ENCODE measurements at regions not wholly inside any gene's neighbourhood (a gene's known extent, or its start where the extent isn't known, plus 50 kb on each side); places are given as distances from the start of the nearest gene placed in this dataset.

GRCh38 chr1:56216218-56216617, 363.1 kb downstream of the PLPP3 start:
- Histone ChIP-seq H3K79me2 (ENCODE audit: low read length) (no peaks in the 10 kb centered on the region), H3K9me3 (ENCODE audit: low read length) (no peaks in the 10 kb centered on the region), H2AFZ (ENCODE audit: low read length) (no peak overlapping the region), H3K4me3 (ENCODE audit: low read length) (no peak overlapping the region), H3K4me2 (ENCODE audit: low read length) (no peak overlapping the region), H3K27ac (ENCODE audit: low read length) (no peak overlapping the region), H3K27me3 (ENCODE audit: low read length) (no peaks in the 10 kb centered on the region), H3K36me3 (ENCODE audit: low read depth, low read length) (no peaks in the 10 kb centered on the region), H3K9me2 (replicated peaks; ENCODE audit: low read length) (no peaks in the 10 kb centered on the region), H4K20me1 (ENCODE audit: low read length) (no peaks in the 10 kb centered on the region), H3K9ac (ENCODE audit: low read length) (no peak overlapping the region), H3K4me1 (ENCODE audit: insufficient read depth, low read length) (no peaks in the 10 kb centered on the region), H3F3A (ENCODE audit: low read length, unreplicated experiment) (no peaks in the 10 kb centered on the region)
- ChIA-PET POLR2A (ENCODE audit: unreplicated experiment) (no interaction called here), CTCF (no interaction called here)
- intact Hi-C loops (cut with micrococcal nuclease): no loop called here
- BruUV-seq (replicated peaks): no TSS peak
- TF ChIP-seq EZH2phosphoT487 (IDR thresholded peaks at IDR 0.05; ENCODE audit: borderline replicate concordance, low read length): no peak
- no peak for TF ChIP-seq EZH2 (IDR thresholded peaks at IDR 0.05; ENCODE audit: low read length, unreplicated experiment)
- TF ChIP-seq CTCF (conservative IDR thresholded peaks at IDR 0.05; ENCODE audit: low read depth, low read length): no peak
- no peak for DNase-seq
- no peak for ATAC-seq

- Histone ChIP-seq H2AFZ (ENCODE audit: low read length) (no peak overlapping the region), H3K9ac (ENCODE audit: low read length) (no peak overlapping the region), H3K9me3 (ENCODE audit: low read length) (no peaks in the 10 kb centered on the region), H3K4me3 (ENCODE audit: low read length) (no peak overlapping the region), H3K79me2 (ENCODE audit: low read length) (no peaks in the 10 kb centered on the region), H3K4me2 (ENCODE audit: low read length) (no peak overlapping the region), H3K9me2 (replicated peaks; ENCODE audit: low read length) (no peaks in the 10 kb centered on the region), H3K36me3 (ENCODE audit: low read depth, low read length) (no peaks in the 10 kb centered on the region), H3K27me3 (ENCODE audit: low read length) (no peaks in the 10 kb centered on the region), H3K27ac (ENCODE audit: low read length) (no peak overlapping the region), H3F3A (ENCODE audit: low read length, unreplicated experiment) (no peaks in the 10 kb centered on the region), H4K20me1 (ENCODE audit: low read length) (no peaks in the 10 kb centered on the region), H3K4me1 (ENCODE audit: insufficient read depth, low read length) (no peaks in the 10 kb centered on the region)
- ChIA-PET CTCF (no interaction called here), POLR2A (ENCODE audit: unreplicated experiment) (no interaction called here)
- intact Hi-C loops (cut with micrococcal nuclease): no loop called here
- ATAC-seq: no peak
- BruUV-seq (replicated peaks): no TSS peak
- no peak for TF ChIP-seq EZH2 (IDR thresholded peaks at IDR 0.05; ENCODE audit: low read length, unreplicated experiment)
- TF ChIP-seq EZH2phosphoT487 (IDR thresholded peaks at IDR 0.05; ENCODE audit: borderline replicate concordance, low read length): no peak
- TF ChIP-seq CTCF (conservative IDR thresholded peaks at IDR 0.05; ENCODE audit: low read depth, low read length): no peak
- no peak for DNase-seq
Observed at GRCh38 chr1:56215771-56216170, 363.6 kb downstream of the PLPP3 start.

- ChIA-PET POLR2A (ENCODE audit: unreplicated experiment) (no interaction called here), CTCF (no interaction called here)
- Histone ChIP-seq H3K27me3 (ENCODE audit: low read length) (no peaks in the 10 kb centered on the region), H3K4me3 (ENCODE audit: low read length) (no peak overlapping the region), H2AFZ (ENCODE audit: low read length) (no peak overlapping the region), H3K27ac (ENCODE audit: low read length) (no peak overlapping the region), H3K9me2 (replicated peaks; ENCODE audit: low read length) (no peaks in the 10 kb centered on the region), H3K9ac (ENCODE audit: low read length) (no peak overlapping the region), H3K9me3 (ENCODE audit: low read length) (no peaks in the 10 kb centered on the region), H3K36me3 (ENCODE audit: low read depth, low read length) (no peaks in the 10 kb centered on the region), H3K4me2 (ENCODE audit: low read length) (no peak overlapping the region), H3F3A (ENCODE audit: low read length, unreplicated experiment) (no peaks in the 10 kb centered on the region), H3K4me1 (ENCODE audit: insufficient read depth, low read length) (no peaks in the 10 kb centered on the region), H4K20me1 (ENCODE audit: low read length) (no peaks in the 10 kb centered on the region), H3K79me2 (ENCODE audit: low read length) (no peaks in the 10 kb centered on the region)
- ATAC-seq (no peak), DNase-seq (no peak)
- no peak for TF ChIP-seq CTCF (conservative IDR thresholded peaks at IDR 0.05; ENCODE audit: low read depth, low read length)
- no peak for TF ChIP-seq EZH2phosphoT487 (IDR thresholded peaks at IDR 0.05; ENCODE audit: borderline replicate concordance, low read length)
- no peak for TF ChIP-seq EZH2 (IDR thresholded peaks at IDR 0.05; ENCODE audit: low read length, unreplicated experiment)
- no TSS peak for BruUV-seq (replicated peaks)
- intact Hi-C loops (cut with micrococcal nuclease): no loop called here
Observed at GRCh38 chr1:56215086-56215485, 364.3 kb downstream of the PLPP3 start.
